Aorta (tissue), 5 donors: ENCODE measurements at regions not wholly inside any gene's neighbourhood (a gene's known extent, or its start where the extent isn't known, plus 50 kb on each side); places are given as distances from the start of the nearest gene placed in this dataset.

Source experiments
- ATAC-seq: fragments of 200-7000 bp; cut with Tn5 transposase; one replicate; pipeline ENCODE4 v1.9.1; 2022; ENCODE audit warnings: moderate library complexity; ENCODE audit not compliant: low FRiP score
- DNase-seq, 2 donors: peaks; one replicate each; pipeline ENCODE4 v3.0.0-alpha.2; 2020
- H3K27ac ChIP-seq, 2 donors: one replicate each; pipeline ENCODE4 v1.5.1; 2013; ENCODE audit warnings: low read length in 2 of 2, mild to moderate bottlenecking in 2 of 2, moderate library complexity in 2 of 2, control low read depth in 1 of 2, inconsistent platforms in 1 of 2, low read depth in 1 of 2
- H3K27me3 ChIP-seq, 2 donors: one replicate each; pipeline ENCODE4 v1.6.1; 2013; ENCODE audit warnings: control low read depth in 1 of 2, low read length in 1 of 2, mild to moderate bottlenecking in 1 of 2, moderate library complexity in 1 of 2; ENCODE audit not compliant: insufficient read depth in 2 of 2, control insufficient read depth in 1 of 2
- H3K36me3 ChIP-seq, 2 donors: one replicate each; pipeline ENCODE4 v1.6.1; 2013; ENCODE audit warnings: control low read depth in 1 of 2, low read length in 1 of 2, mild to moderate bottlenecking in 1 of 2; ENCODE audit not compliant: insufficient read depth in 2 of 2, control insufficient read depth in 1 of 2
- H3K4me1 ChIP-seq, 2 donors: one replicate each; pipeline ENCODE4 v1.6.1; 2013; ENCODE audit warnings: low read length in 2 of 2, control low read depth in 1 of 2, mild to moderate bottlenecking in 1 of 2, moderate library complexity in 1 of 2; ENCODE audit not compliant: insufficient read depth in 2 of 2, control insufficient read depth in 1 of 2
- H3K4me3 ChIP-seq, 2 donors: one replicate each; pipeline ENCODE4 v1.5.1; 2013; ENCODE audit warnings: low read length in 2 of 2, control low read depth in 1 of 2, mild to moderate bottlenecking in 1 of 2
- H3K9me3 ChIP-seq: one replicate; pipeline ENCODE4 v1.6.1; 2013; ENCODE audit warnings: mild to moderate bottlenecking, low read length; ENCODE audit not compliant: control insufficient read depth
- WGBS, 2 donors: extraction: QIAGEN DNeasy Blood & Tissue Kit; methylation state at CpG; one replicate each; pipeline ENCODE4 v1.1.7; 2013; 5-methylcytosine and 5-hydroxymethylcytosine counted together
- intact Hi-C, 2 donors: fragments of 100-400 bp; cut with DNase I; formaldehyde crosslinking; loops; one replicate each; pipeline versions ENCODE4 v1.14.2 to v1.15.0; 2022
- donor health status: healthy with polysubstance abuse.
- donor health status: Bipolar disorder and iron deficiency.
- donor health status: DM: no; HTN: no; CAD: no.
- donor health status: DM: no; HTN: no; CAD: no.
- donor health status: DM: yes; HTN: yes; CAD: no.

DNA sequence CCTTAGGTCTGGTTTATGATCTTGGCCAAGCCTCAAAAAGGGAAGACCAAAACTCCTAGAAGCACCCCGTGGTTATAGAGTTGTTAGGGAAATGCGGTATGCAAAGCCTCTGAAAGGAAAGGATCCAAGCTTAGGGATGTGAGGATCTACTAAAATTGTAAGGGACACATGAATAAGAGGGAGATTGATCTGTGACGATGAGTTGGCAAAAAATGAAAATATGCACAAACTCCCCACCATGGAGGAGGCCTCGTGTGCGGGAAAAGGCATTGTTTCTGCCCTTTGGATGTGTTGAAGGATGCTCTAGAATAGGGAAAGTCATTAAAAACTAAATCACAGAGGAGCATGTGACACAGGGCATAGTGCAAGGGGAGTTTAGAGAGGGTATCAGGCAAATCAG, 88.7 kb upstream of the UBL3 start:
- WGBS, 2 donors: 81 to 92% methylated on average over 5 of the region's 5 CpGs
- ATAC-seq (no peak), DNase-seq (no peak)
- Histone ChIP-seq H3K36me3 (no peaks in the 10 kb centered on the region), H3K4me1 (no peaks in the 10 kb centered on the region), H3K27me3 (no peaks in the 10 kb centered on the region), H3K27ac (no peak overlapping the region), H3K9me3 (no peaks in the 10 kb centered on the region), H3K4me3 (no peak overlapping the region)
- intact Hi-C loops: no loop called here

DNA sequence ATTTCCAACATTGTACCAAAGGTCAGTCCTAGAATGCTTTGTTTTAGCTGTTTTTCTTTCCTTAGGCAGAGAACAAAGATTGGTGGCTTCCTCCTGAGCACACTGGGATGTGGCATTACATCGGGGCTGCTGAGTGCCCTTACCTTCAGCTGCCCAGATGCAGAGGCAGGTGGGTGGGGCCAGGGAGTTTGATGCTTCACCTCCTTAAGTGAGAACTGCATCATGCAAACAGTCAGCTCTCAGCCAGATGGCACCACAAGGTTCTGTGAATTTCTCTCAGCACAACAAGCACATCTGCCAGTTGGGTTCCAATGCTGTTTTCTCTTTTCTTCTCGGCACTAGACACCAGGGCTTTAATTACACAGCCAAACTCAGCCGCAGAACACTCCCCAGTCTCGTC, 87.4 kb upstream of the UBL3 start:
- Histone ChIP-seq H3K9me3 (no peaks in the 10 kb centered on the region), H3K36me3 (no peaks in the 10 kb centered on the region)
- WGBS, 2 donors: 80 to 85% methylated on average over 4 of the region's 4 CpGs

DNA sequence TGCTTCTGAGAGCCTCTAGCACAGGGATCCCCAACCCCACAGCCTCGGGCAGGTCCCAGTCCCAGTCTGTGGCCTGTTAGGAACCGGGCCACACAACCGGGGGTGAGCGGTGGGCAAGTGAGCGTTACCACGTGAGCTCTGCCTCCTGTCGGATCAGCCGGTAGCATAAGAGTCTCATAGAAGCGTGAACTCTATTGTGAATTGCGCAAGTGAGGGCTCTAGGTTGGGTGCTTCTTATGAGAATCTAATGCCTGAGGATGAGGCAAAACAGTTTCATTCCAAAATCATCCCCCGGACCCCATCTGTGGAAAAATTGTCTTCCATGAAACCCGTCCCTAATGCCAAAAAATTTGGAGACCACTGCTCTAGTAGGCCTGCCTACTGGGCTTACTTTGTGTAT, 87.0 kb upstream of the UBL3 start:
- Histone ChIP-seq H3K4me1 (no peaks in the 10 kb centered on the region), H3K4me3 (no peak overlapping the region), H3K27ac (no peak overlapping the region), H3K36me3 (no peaks in the 10 kb centered on the region), H3K9me3 (no peaks in the 10 kb centered on the region), H3K27me3 (no peaks in the 10 kb centered on the region)
- no peak for ATAC-seq
- WGBS, 2 donors: 93 to 94% methylated on average over 12 of the region's 12 CpGs
- no peak for DNase-seq
- intact Hi-C loops: no loop called here

More for the DNA sequence above, 87.4 kb upstream of the UBL3 start:
- intact Hi-C loops: no loop called here
- no peaks in the 10 kb centered on the region for H3K27me3 ChIP-seq
- ATAC-seq (no peak), DNase-seq (no peak)
- H3K4me1 ChIP-seq: no peaks in the 10 kb centered on the region
- H3K27ac ChIP-seq: no peak overlapping the region
- no peak overlapping the region for H3K4me3 ChIP-seq

DNA sequence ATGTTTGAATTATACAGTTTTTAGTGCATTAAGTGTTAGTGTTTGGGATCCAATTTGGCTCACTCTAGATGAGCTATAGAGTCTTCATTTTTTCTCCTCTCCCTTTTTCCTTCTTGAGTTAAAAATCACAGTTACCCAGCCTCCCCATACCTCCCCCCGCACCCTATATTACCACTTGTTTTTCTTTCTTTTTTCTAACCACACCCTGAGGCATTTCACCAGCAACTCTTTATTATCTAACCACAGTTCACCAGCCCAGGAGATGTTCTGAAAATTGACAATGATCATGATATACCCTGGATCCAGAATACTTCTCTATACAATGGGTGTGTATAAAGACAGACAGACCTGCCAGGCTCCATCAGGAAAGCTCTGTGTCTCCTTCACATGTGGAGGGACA, 86.5 kb upstream of the UBL3 start:
- intact Hi-C loops: no loop called here
- Histone ChIP-seq H3K9me3 (no peaks in the 10 kb centered on the region), H3K4me1 (no peaks in the 10 kb centered on the region), H3K27ac (no peak overlapping the region), H3K4me3 (no peak overlapping the region), H3K36me3 (no peaks in the 10 kb centered on the region), H3K27me3 (no peaks in the 10 kb centered on the region)
- DNase-seq (no peak), ATAC-seq (no peak)
- WGBS, 2 donors: 85 to 88% methylated on average over 1 of the region's 1 CpG

GRCh38 chr13:29936051-29936813, 85.8 kb upstream of the UBL3 start:
- ATAC-seq (peak; percentile 24), DNase-seq (peak in 1 of 2 donors; percentile 58)
- Histone ChIP-seq H3K36me3 (no peaks in the 10 kb centered on the region), H3K4me3 (no peak overlapping the region), H3K4me1 (no peaks in the 10 kb centered on the region), H3K27me3 (no peaks in the 10 kb centered on the region), H3K9me3 (no peaks in the 10 kb centered on the region), H3K27ac (no peak overlapping the region)
- intact Hi-C loops: no loop called here
- WGBS, 2 donors: 37 to 47% methylated on average over 13 of the region's 13 CpGs

GRCh38 chr13:29935309-29935981, 85.0 kb upstream of the UBL3 start:
- 76% methylated on average over 6 of the region's 6 CpGs for WGBS, 2 donors
- H3K36me3 ChIP-seq: no peaks in the 10 kb centered on the region
- intact Hi-C loops: no loop called here
- H3K27ac ChIP-seq: no peak overlapping the region
- no peaks in the 10 kb centered on the region for H3K9me3 ChIP-seq
- H3K4me1 ChIP-seq: no peaks in the 10 kb centered on the region
- DNase-seq: peak in 1 of 2 donors; percentile 63
- H3K4me3 ChIP-seq: no peak overlapping the region
- ATAC-seq: peak; percentile 55
- H3K27me3 ChIP-seq: no peaks in the 10 kb centered on the region

DNA sequence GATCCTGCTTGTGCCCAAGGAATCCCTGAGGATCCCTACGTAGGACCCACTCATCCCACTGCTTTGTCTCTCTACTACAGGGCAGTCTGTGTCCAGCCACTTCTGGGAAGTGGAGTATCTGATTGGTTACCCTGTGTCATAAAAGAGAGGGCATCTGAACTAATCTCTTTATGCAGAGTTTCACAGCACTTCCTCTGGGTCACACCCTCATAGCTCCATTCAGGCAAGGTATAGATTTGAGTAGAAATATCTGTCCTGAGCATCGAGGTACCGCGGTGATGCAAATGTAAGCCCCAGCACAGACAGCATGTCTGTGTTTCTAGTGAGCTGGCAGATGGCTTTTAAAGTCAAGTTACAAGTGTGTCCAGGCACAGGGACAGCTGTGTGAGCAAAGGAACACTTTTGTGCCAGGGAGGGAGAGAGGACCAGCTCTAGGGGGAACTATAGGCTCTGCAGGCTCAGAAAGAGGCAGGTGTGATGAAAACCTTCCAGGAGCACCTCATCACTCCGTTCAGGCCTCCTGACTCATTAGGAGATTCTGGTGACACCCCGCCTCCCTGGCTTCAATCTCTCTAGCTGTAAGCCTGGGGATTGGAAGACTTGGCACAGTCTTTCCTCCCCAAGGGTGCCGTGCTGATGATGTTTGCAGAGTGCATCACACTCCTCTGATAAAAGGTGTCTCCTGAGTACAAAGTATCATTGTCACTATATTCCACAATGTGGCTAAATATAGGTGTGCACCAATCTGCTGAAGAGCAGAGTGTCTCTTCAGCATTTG, 84.3 kb upstream of the UBL3 start:
- Histone ChIP-seq H3K4me3 (no peak overlapping the region), H3K36me3 (no peaks in the 10 kb centered on the region), H3K27ac (no peak overlapping the region), H3K27me3 (no peaks in the 10 kb centered on the region), H3K4me1 (no peaks in the 10 kb centered on the region), H3K9me3 (no peaks in the 10 kb centered on the region)
- 86 to 91% methylated on average over 7 of the region's 7 CpGs for WGBS, 2 donors
- ATAC-seq (no peak), DNase-seq (no peak)
- intact Hi-C loops: no loop called here

DNA sequence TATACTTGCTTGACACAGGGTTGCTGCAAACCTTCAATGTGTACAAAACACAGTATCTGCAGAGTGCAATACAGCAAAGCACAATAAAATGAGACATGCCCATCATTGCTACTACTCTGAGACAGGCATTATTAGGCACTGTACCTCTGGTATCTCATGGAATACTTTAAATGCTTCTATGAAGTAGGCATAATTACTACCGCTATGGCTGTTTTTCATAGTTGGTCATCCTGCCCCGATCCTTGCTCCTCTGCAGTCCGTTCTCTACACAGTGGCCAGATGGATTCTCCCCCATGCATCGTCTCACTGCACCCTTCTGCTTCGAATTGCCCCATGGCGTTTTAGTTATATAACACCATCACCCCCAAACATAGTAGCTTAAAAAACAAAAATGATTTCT, 83.0 kb upstream of the UBL3 start:
- H3K9me3 ChIP-seq: no peaks in the 10 kb centered on the region
- H3K4me3 ChIP-seq: no peak overlapping the region
- ATAC-seq: no peak
- no peaks in the 10 kb centered on the region for H3K4me1 ChIP-seq
- no peaks in the 10 kb centered on the region for H3K27me3 ChIP-seq
- H3K27ac ChIP-seq: no peak overlapping the region
- no peaks in the 10 kb centered on the region for H3K36me3 ChIP-seq
- DNase-seq: no peak
- intact Hi-C loops: no loop called here
- 96 to 98% methylated on average over 6 of the region's 6 CpGs for WGBS, 2 donors
